CD4-positive, alpha-beta T cell treated with Interleukin-12 subunit alpha and Interleukin-12 subunit beta, for 1 hour (primary cell): ENCODE measurements at regions not wholly inside any gene's neighbourhood (a gene's known extent, or its start where the extent isn't known, plus 50 kb on each side); places are given as distances from the start of the nearest gene placed in this dataset.

Experiments
- DNase-seq: peaks from one replicate; pipeline ENCODE4 v3.0.0-alpha.2; 2020

GRCh38 chr14:71726580-71727021, 205.6 kb upstream of the RGS6 start:
- DNase-seq: no peak

- DNase-seq: no peak
These were observed 203.8 kb upstream of the RGS6 start for GRCh38 chr14:71728386-71728785.

GRCh38 chr14:71729596-71729995, 202.6 kb upstream of the RGS6 start:
- DNase-seq: no peak

- no peak for DNase-seq
These were observed 201.8 kb upstream of the RGS6 start for GRCh38 chr14:71730471-71730870.

GRCh38 chr14:71731096-71731495, 201.1 kb upstream of the RGS6 start:
- DNase-seq: no peak

GRCh38 chr14:71733210-71733883, 198.9 kb upstream of the RGS6 start:
- no peak for DNase-seq

GRCh38 chr14:71734076-71734475, 198.2 kb upstream of the RGS6 start:
- no peak for DNase-seq

- no peak for DNase-seq
These were observed 197.3 kb upstream of the RGS6 start for GRCh38 chr14:71734885-71735284.

GRCh38 chr14:71737760-71738159, 194.5 kb upstream of the RGS6 start:
- no peak for DNase-seq

- DNase-seq: no peak
These were observed 192.8 kb upstream of the RGS6 start for GRCh38 chr14:71739273-71739990.

- DNase-seq: no peak
These were observed 191.0 kb upstream of the RGS6 start for GRCh38 chr14:71741241-71741640.

GRCh38 chr14:71742485-71742884, 189.7 kb upstream of the RGS6 start:
- DNase-seq: no peak

- DNase-seq: no peak
These were observed 187.2 kb upstream of the RGS6 start for GRCh38 chr14:71745072-71745471.

- no peak for DNase-seq
These were observed 184.0 kb upstream of the RGS6 start for GRCh38 chr14:71748196-71748595.

- DNase-seq: no peak
These were observed 182.5 kb upstream of the RGS6 start for GRCh38 chr14:71749613-71750238.

- no peak for DNase-seq
These were observed 181.0 kb upstream of the RGS6 start for GRCh38 chr14:71751264-71751663.

GRCh38 chr14:71752111-71752738, 180.0 kb upstream of the RGS6 start:
- no peak for DNase-seq

GRCh38 chr14:71753126-71753830, 179.0 kb upstream of the RGS6 start:
- DNase-seq: peak; percentile 66

GRCh38 chr14:71753976-71754375, 178.3 kb upstream of the RGS6 start:
- DNase-seq: no peak

- DNase-seq: no peak
These were observed 177.7 kb upstream of the RGS6 start for GRCh38 chr14:71754422-71755095.

- no peak for DNase-seq
These were observed 173.8 kb upstream of the RGS6 start for GRCh38 chr14:71758229-71758951.

- no peak for DNase-seq
These were observed 169.7 kb upstream of the RGS6 start for GRCh38 chr14:71762575-71762974.
